ENCODE measurements at regions not wholly inside any gene's neighbourhood (a gene's known extent, or its start where the extent isn't known, plus 50 kb on each side); places are given as distances from the start of the nearest gene placed in this dataset.

DNA sequence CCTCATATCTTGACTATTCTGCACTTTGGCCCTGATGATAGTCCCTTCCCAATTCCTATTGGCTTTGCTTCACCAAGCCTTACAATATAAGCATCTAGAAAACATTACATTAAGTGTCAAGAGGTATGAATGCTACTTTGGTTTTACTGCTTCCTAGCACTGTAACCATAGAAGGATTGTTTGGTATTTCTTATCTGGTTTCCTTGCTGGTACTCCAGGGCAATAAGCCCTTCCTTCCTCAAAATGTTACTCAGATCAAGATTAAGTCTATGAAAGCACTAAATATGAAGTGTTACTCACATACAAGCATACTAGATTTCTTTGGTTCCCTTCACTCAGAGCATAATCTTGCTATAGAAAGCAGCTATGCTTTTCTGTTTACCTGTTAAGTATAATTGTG, 492.5 kb downstream of the ETV1 start:
- no peaks in the 10 kb centered on the region for H3K4me1 Mint-ChIP-seq (ENCODE audit: low read depth)
- no peak for DNase-seq (ENCODE audit: low spot score)
- no peak overlapping the region for H3K4me3 Mint-ChIP-seq
- H3K36me3 Mint-ChIP-seq (ENCODE audit: low read depth) = no peaks in the 10 kb centered on the region
- no peak overlapping the region for H3K27ac Mint-ChIP-seq
- H3K27me3 Mint-ChIP-seq (ENCODE audit: low read depth) = no peaks in the 10 kb centered on the region
- H3K9me3 Mint-ChIP-seq = peaks cover 3% of the 10 kb centered on the region

DNA sequence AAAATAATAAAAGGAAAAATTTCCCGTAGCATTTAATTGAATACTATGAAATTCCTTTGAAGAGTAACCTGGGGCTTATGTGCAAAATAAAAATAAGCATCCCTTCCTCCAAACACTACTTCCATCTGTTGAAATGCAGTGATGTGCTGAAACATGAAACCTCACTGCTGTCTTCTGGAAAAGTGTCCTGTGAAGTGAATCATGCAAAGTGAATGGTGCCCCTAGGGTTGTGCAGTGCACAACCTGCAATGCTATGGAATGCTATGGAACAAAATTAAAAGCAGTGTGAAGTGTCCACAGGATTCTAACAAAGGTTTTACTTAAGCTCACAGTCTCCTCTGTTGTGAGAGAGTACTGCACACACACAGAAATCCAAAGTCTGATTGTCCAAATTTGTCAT, 480.9 kb downstream of the ETV1 start:
- Mint-ChIP-seq H3K9me3 (peaks cover 18% of the 10 kb centered on the region), H3K36me3 (ENCODE audit: low read depth) (no peaks in the 10 kb centered on the region), H3K27ac (no peak overlapping the region), H3K4me1 (ENCODE audit: low read depth) (no peaks in the 10 kb centered on the region), H3K4me3 (no peak overlapping the region), H3K27me3 (ENCODE audit: low read depth) (no peaks in the 10 kb centered on the region)
- DNase-seq (ENCODE audit: low spot score) = no peak

DNA sequence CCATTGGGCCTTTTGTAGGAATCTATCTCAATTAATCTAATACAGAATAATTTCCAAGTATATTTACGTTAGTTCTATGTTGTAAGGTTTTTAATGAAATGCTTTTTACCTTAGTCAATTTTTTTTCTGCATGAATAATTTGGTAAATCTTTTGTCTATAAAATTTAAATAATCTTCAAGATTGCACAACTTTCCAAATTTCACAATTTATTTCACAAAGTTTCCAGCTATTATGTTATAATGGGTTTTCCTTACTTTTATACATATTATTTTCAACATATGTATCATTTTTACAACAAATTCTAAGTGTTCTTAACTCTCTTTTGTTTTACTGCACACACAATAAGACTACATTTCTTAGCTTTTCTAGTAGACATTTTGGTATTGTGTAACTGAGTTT, 470.7 kb downstream of the ETV1 start:
- no peaks in the 10 kb centered on the region for H3K9me3 Mint-ChIP-seq
- no peak overlapping the region for H3K27ac Mint-ChIP-seq
- no peaks in the 10 kb centered on the region for H3K4me1 Mint-ChIP-seq (ENCODE audit: low read depth)
- no peak overlapping the region for H3K4me3 Mint-ChIP-seq
- H3K27me3 Mint-ChIP-seq (ENCODE audit: low read depth) = no peaks in the 10 kb centered on the region
- H3K36me3 Mint-ChIP-seq (ENCODE audit: low read depth) = no peaks in the 10 kb centered on the region
- no peak for DNase-seq (ENCODE audit: low spot score)

DNA sequence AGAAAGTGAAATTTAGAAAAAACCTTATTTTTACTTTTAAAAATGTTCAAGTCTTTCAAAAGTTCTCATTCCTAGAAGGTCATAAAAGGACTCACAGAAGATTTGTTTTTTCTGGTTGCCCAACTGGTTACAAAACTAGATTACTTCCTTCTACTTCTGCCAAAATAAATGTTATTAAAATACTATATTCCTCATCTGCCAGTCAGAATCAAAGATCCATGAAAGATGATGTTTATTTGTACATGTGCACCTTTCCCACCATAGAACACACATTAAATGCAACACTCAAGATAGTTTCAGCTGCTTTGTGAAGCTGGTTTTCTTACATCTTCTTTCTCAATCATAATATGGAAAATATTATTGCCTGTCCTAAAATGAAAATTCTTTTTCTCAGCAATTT, 465.4 kb downstream of the ETV1 start:
- DNase-seq (ENCODE audit: low spot score) = no peak
- Mint-ChIP-seq H3K9me3 (no peaks in the 10 kb centered on the region), H3K27ac (no peak overlapping the region), H3K27me3 (ENCODE audit: low read depth) (no peaks in the 10 kb centered on the region), H3K4me1 (ENCODE audit: low read depth) (no peaks in the 10 kb centered on the region), H3K36me3 (ENCODE audit: low read depth) (no peaks in the 10 kb centered on the region), H3K4me3 (no peak overlapping the region)

GRCh38 chr7:13532028-13532753, 457.3 kb downstream of the ETV1 start:
- DNase-seq (ENCODE audit: low spot score) = no peak
- H3K9me3 Mint-ChIP-seq = no peaks in the 10 kb centered on the region
- no peak overlapping the region for H3K4me3 Mint-ChIP-seq
- no peaks in the 10 kb centered on the region for H3K27me3 Mint-ChIP-seq (ENCODE audit: low read depth)
- no peaks in the 10 kb centered on the region for H3K4me1 Mint-ChIP-seq (ENCODE audit: low read depth)
- no peaks in the 10 kb centered on the region for H3K36me3 Mint-ChIP-seq (ENCODE audit: low read depth)
- no peak overlapping the region for H3K27ac Mint-ChIP-seq

DNA sequence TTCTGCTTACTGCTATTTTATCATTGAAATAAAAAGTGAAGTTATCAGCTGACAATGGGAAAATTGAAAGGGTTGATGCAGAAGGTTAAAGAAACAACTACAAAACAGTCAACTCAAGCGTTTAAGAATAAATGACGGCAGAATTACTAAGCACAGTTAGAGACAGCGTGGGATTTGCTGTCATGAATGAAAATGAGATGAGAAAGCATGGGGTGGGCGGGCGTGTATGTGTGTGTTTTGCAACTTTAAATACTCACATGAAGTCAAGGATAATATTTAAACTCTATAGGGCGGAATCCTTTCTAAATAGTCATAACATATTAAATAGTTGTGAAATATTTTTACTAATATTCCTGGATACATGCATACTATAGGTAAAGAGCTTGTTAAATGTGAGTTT, 450.8 kb downstream of the ETV1 start:
- Mint-ChIP-seq H3K27me3 (ENCODE audit: low read depth) (no peaks in the 10 kb centered on the region), H3K36me3 (ENCODE audit: low read depth) (no peaks in the 10 kb centered on the region), H3K27ac (no peak overlapping the region), H3K4me3 (no peak overlapping the region), H3K4me1 (ENCODE audit: low read depth) (no peaks in the 10 kb centered on the region), H3K9me3 (no peaks in the 10 kb centered on the region)
- DNase-seq (ENCODE audit: low spot score) = no peak

DNA sequence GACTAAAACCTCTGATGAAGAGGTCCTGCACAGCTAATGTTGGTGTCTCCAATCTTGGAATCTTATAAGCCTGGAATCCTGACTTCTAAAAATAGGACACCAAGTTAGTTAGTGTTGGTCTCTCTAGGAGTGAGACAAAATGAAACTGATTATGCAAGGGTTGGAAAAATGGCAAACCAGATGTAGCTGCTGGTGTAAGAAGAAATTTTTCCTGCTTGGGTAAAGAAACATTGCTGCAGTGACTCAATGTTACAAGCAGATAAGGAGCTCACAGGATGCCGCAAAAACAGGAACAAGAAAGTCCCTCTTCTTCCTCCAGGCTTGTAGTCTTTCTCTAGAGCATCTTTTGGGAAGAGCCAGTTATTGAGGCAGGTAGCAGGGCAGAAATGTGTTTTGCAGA, 449.0 kb downstream of the ETV1 start:
- H3K36me3 Mint-ChIP-seq (ENCODE audit: low read depth) = no peaks in the 10 kb centered on the region
- DNase-seq (ENCODE audit: low spot score) = no peak
- no peaks in the 10 kb centered on the region for H3K9me3 Mint-ChIP-seq
- H3K4me1 Mint-ChIP-seq (ENCODE audit: low read depth) = no peaks in the 10 kb centered on the region
- H3K27me3 Mint-ChIP-seq (ENCODE audit: low read depth) = no peaks in the 10 kb centered on the region
- no peak overlapping the region for H3K4me3 Mint-ChIP-seq
- H3K27ac Mint-ChIP-seq = no peak overlapping the region

- no peak for DNase-seq (ENCODE audit: low spot score)
- Mint-ChIP-seq H3K4me1 (ENCODE audit: low read depth) (no peaks in the 10 kb centered on the region), H3K9me3 (no peaks in the 10 kb centered on the region), H3K27ac (no peak overlapping the region), H3K4me3 (no peak overlapping the region), H3K27me3 (ENCODE audit: low read depth) (no peaks in the 10 kb centered on the region), H3K36me3 (ENCODE audit: low read depth) (no peaks in the 10 kb centered on the region)
Measured at GRCh38 chr7:13541326-13541725, 448.1 kb downstream of the ETV1 start.

DNA sequence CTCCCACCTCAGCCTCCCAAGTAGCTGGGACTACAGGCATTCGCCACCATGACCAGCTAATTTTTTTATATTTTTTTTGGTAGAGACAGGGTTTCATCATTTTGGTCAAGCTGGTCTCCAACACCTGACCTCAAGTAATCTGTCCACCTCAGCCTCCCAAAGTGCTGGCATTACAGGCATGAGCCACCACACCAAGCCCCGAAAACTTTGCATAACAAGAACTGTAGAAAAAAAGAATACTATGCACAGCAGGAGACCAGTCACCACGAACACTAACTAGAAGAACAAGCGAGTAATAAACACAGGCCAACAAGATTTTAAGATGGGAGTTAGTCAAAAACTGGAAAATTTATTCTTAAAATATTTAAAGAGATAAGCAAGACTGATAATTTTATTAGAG, 447.0 kb downstream of the ETV1 start:
- H3K4me3 Mint-ChIP-seq = no peak overlapping the region
- no peaks in the 10 kb centered on the region for H3K9me3 Mint-ChIP-seq
- H3K4me1 Mint-ChIP-seq (ENCODE audit: low read depth) = no peaks in the 10 kb centered on the region
- H3K27ac Mint-ChIP-seq = no peak overlapping the region
- DNase-seq (ENCODE audit: low spot score) = no peak
- H3K27me3 Mint-ChIP-seq (ENCODE audit: low read depth) = no peaks in the 10 kb centered on the region
- no peaks in the 10 kb centered on the region for H3K36me3 Mint-ChIP-seq (ENCODE audit: low read depth)

GRCh38 chr7:13551503-13551902, 438.0 kb downstream of the ETV1 start:
- no peak for DNase-seq (ENCODE audit: low spot score)
- H3K4me3 Mint-ChIP-seq = no peak overlapping the region
- H3K27me3 Mint-ChIP-seq (ENCODE audit: low read depth) = no peaks in the 10 kb centered on the region
- peaks cover 10% of the 10 kb centered on the region for H3K9me3 Mint-ChIP-seq
- H3K27ac Mint-ChIP-seq = no peak overlapping the region
- H3K4me1 Mint-ChIP-seq (ENCODE audit: low read depth) = no peaks in the 10 kb centered on the region
- no peaks in the 10 kb centered on the region for H3K36me3 Mint-ChIP-seq (ENCODE audit: low read depth)

DNA sequence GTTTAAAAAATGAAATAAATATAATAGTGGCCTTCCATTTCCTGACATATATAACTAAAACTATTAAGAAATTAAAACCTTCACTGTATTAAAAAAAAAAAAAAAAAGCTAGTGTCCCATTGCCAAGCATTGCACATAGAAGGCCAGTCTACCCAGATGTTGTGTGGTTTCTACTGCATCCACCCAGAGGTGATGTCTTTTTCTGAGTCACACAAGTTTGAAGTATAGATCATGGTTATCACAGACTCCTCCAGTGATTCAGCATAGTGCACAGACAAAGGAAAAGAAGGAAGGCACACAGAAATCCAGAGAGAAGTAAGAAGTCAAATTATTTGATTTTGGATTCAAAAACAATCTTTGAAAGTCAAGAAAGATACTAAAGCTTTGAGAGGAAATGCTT, 429.0 kb downstream of the ETV1 start:
- Mint-ChIP-seq H3K36me3 (ENCODE audit: low read depth) (no peaks in the 10 kb centered on the region), H3K4me3 (no peak overlapping the region), H3K27me3 (ENCODE audit: low read depth) (no peaks in the 10 kb centered on the region), H3K4me1 (ENCODE audit: low read depth) (no peaks in the 10 kb centered on the region), H3K9me3 (peaks cover 3% of the 10 kb centered on the region), H3K27ac (no peak overlapping the region)
- no peak for DNase-seq (ENCODE audit: low spot score)

DNA sequence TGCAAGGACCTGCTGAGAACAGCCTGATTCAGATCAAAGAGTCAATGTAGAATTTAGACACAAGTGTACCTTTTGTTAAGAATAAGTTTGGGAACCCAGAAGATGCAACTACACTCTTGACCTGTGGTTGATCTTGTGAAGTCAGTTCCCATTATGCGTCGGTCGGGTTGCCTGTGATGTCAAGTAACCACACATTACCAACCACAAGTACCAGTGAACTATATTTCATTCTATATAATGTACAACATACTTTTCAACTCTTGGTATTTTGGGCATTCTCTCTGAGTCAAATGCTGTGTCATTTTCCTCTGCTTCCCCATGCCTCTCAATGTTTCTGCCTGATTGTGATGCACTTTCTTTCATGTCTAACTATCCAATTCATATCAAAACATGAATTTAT, 426.2 kb downstream of the ETV1 start:
- DNase-seq (ENCODE audit: low spot score) = no peak

GRCh38 chr7:13563680-13564079, 425.8 kb downstream of the ETV1 start:
- H3K36me3 Mint-ChIP-seq (ENCODE audit: low read depth) = no peaks in the 10 kb centered on the region
- H3K27ac Mint-ChIP-seq = no peak overlapping the region
- H3K27me3 Mint-ChIP-seq (ENCODE audit: low read depth) = no peaks in the 10 kb centered on the region
- peaks cover 6% of the 10 kb centered on the region for H3K9me3 Mint-ChIP-seq
- no peaks in the 10 kb centered on the region for H3K4me1 Mint-ChIP-seq (ENCODE audit: low read depth)
- no peak overlapping the region for H3K4me3 Mint-ChIP-seq
- DNase-seq (ENCODE audit: low spot score) = no peak

More for the DNA sequence above, 426.2 kb downstream of the ETV1 start:
- Mint-ChIP-seq H3K4me3 (no peak overlapping the region), H3K36me3 (ENCODE audit: low read depth) (no peaks in the 10 kb centered on the region), H3K4me1 (ENCODE audit: low read depth) (no peaks in the 10 kb centered on the region), H3K27me3 (ENCODE audit: low read depth) (no peaks in the 10 kb centered on the region), H3K27ac (no peak overlapping the region), H3K9me3 (peaks cover 6% of the 10 kb centered on the region)

DNA sequence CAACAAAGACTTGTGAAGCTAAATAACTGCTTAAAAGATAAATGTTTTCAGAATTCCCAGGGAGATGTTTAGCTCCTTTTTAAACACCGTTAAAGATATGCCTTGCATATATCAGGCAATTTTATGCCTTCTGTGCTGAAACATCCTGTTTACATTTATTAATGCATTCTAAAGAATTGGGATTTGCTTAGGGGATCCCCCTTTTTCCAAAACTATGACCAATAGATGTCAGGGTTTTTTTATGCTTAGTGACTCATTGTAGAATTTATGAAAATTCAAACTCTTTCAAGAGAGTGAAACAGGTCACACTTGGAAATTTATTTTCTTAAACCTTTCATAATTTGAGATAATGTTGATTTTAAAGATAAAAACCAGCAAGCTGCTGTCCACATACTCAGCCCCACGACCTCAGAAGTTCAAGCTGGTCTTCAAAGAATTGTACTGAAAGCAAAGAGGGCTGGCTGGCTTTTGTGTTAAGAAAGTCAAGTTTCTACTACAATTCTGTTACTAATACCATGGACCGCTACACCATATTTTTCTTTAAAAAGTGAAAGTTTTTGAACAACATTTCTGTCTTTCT, 411.8 kb downstream of the ETV1 start:
- Mint-ChIP-seq H3K4me1 (ENCODE audit: low read depth) (no peaks in the 10 kb centered on the region), H3K9me3 (no peaks in the 10 kb centered on the region), H3K27me3 (ENCODE audit: low read depth) (no peaks in the 10 kb centered on the region), H3K4me3 (no peak overlapping the region), H3K36me3 (ENCODE audit: low read depth) (no peaks in the 10 kb centered on the region), H3K27ac (no peak overlapping the region)
- DNase-seq (ENCODE audit: low spot score) = no peak

DNA sequence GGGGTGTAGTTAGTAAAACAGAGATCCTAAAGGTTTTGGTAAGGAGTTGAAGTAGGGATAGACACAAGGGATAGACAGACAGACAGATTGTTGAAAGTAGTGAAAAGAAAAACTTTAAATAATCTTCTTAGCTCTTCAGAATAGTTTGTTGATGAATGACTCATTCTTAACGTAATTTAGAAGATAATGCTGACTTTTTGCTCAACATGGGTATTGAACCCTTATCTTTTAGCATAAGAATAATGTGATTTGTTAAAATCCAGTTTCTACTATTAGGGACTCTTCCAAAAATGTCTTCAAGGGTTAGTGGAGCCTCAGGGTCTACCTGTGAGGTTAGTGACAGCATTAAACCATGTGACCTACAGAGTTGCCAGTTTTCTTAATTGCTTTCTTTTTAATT, 411.2 kb downstream of the ETV1 start:
- H3K36me3 Mint-ChIP-seq (ENCODE audit: low read depth) = no peaks in the 10 kb centered on the region
- no peaks in the 10 kb centered on the region for H3K27me3 Mint-ChIP-seq (ENCODE audit: low read depth)
- H3K9me3 Mint-ChIP-seq = no peaks in the 10 kb centered on the region
- DNase-seq (ENCODE audit: low spot score) = no peak
- H3K4me1 Mint-ChIP-seq (ENCODE audit: low read depth) = no peaks in the 10 kb centered on the region
- no peak overlapping the region for H3K4me3 Mint-ChIP-seq
- no peak overlapping the region for H3K27ac Mint-ChIP-seq
